ENCODE measurements at regions not wholly inside any gene's neighbourhood (a gene's known extent, or its start where the extent isn't known, plus 50 kb on each side); places are given as distances from the start of the nearest gene placed in this dataset.
A peak's percentile ranks its signal among the peaks of the same experiment; 100 is the strongest.
"Not testable (repeated sequence)": the region's sequence is repeated elsewhere in the genome, so short reads cannot be mapped to it uniquely, and the experiment has no call there.

GRCh38 chrX:27404366-27404765 is 58.8 kb downstream of the PPP4R3C start:
- DNase-seq: no peak
- in situ Hi-C loops (cut with HindIII; ENCODE audit: low pct_ligation_motif_present, low pct_unique_long_range_greater_than_20kb, low sequenced_read_pairs): no loop called here

- in situ Hi-C loops (cut with HindIII; ENCODE audit: low pct_ligation_motif_present, low pct_unique_long_range_greater_than_20kb, low sequenced_read_pairs): no loop called here
- no peak for DNase-seq
These were observed 64.0 kb downstream of the PPP4R3C start for GRCh38 chrX:27399146-27399456.

DNA sequence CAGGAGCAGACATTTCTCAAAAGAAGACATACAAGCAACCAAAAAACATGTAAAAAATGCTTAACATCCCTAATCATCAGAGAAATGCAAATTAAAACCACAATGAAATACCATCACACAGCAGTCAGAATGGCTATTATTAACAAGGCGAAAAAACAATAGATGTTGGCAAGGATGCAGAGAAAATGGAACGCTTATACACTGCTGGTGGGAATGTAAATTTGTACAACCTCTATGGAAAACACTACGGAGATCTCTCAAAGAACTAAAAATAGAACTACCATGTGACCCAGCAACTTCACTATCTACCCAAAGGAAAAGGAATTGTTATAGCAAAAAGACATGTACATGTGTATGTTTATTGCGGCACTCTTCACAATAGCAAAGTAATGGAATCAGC is 71.5 kb downstream of the PPP4R3C start:
- DNase-seq: no peak
- in situ Hi-C loops (cut with HindIII; ENCODE audit: low pct_ligation_motif_present, low pct_unique_long_range_greater_than_20kb, low sequenced_read_pairs): no loop called here

- no peak for DNase-seq
- in situ Hi-C loops (cut with HindIII; ENCODE audit: low pct_ligation_motif_present, low pct_unique_long_range_greater_than_20kb, low sequenced_read_pairs): no loop called here
These were observed 81.7 kb downstream of the PPP4R3C start for GRCh38 chrX:27381419-27381818.

GRCh38 chrX:27380163-27380845 is 82.8 kb downstream of the PPP4R3C start:
- in situ Hi-C loops (cut with HindIII; ENCODE audit: low pct_ligation_motif_present, low pct_unique_long_range_greater_than_20kb, low sequenced_read_pairs): no loop called here
- DNase-seq: no peak

DNA sequence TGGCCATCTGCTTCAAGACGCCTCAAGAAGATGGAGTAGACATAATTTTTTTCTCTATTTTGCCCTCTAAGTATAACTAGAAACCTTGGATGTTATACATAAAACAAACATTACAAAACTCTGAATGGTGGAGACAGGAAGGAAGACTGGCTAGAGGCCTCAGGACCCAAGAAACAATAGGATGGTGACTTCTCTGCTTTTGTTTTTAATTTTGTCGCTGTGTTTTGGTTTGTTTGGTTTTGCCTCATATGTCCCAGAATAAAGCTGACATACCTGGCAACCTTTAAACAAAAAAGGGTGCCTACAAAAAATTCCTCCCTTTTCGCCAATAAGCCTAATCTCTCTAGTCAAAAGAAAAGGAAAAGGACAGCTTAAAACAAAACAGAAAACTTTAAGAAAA is 109.1 kb downstream of the PPP4R3C start:
- in situ Hi-C loops (cut with HindIII; ENCODE audit: low pct_ligation_motif_present, low pct_unique_long_range_greater_than_20kb, low sequenced_read_pairs): no loop called here
- DNase-seq: no peak

GRCh38 chrX:27350476-27350875 is 112.7 kb downstream of the PPP4R3C start:
- no peak for DNase-seq
- in situ Hi-C loops (cut with HindIII; ENCODE audit: low pct_ligation_motif_present, low pct_unique_long_range_greater_than_20kb, low sequenced_read_pairs): no loop called here

- peak; percentile 19 for DNase-seq
- in situ Hi-C loops (cut with HindIII; ENCODE audit: low pct_ligation_motif_present, low pct_unique_long_range_greater_than_20kb, low sequenced_read_pairs): no loop called here
These were observed 126.6 kb downstream of the PPP4R3C start for GRCh38 chrX:27336466-27337091.

GRCh38 chrX:27321632-27322031 is 141.5 kb downstream of the PPP4R3C start:
- in situ Hi-C loops (cut with HindIII; ENCODE audit: low pct_ligation_motif_present, low pct_unique_long_range_greater_than_20kb, low sequenced_read_pairs): no loop called here
- DNase-seq: no peak

DNA sequence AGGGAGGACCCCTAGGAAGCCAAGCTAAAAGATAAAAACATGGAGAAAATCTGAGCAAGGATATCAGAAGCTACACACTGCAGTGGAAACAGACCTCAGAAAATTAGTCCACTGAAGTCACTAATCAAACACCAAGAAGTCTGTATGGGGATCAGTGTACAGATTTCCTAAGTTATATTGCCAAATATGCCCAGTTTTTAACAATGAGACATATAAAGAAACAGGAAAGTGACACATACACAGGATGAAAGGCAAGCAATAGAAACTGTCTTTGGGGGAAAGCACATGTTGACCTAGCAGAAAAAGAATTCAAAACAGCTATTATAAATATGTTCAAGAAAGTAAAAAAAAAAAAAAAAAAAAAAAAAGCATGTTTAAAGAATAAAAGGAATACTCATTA is 153.7 kb downstream of the PPP4R3C start:
- no peak for DNase-seq
- in situ Hi-C loops (cut with HindIII; ENCODE audit: low pct_ligation_motif_present, low pct_unique_long_range_greater_than_20kb, low sequenced_read_pairs): no loop called here

GRCh38 chrX:27307546-27307945 is 155.6 kb downstream of the PPP4R3C start:
- no peak for DNase-seq
- in situ Hi-C loops (cut with HindIII; ENCODE audit: low pct_ligation_motif_present, low pct_unique_long_range_greater_than_20kb, low sequenced_read_pairs): no loop called here

DNA sequence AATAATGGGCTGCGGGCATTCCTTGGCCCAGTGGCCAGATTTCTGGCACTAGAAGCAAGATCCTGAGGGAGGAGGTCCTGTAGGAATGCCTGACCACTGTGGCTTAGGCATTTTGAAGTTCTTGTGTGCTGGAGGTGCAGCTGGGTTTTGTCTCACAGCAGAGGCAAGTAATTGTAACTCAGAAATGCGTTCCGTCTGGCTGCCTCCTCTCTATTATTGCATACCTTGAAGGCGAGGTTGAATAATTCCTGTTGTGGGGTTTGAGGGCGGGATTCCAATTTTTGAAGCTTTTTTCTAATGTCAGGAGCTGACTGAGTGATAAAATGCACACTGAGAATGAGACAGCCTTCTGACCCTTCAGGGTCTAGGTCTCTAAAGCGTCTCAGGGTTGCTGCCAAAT is 170.6 kb downstream of the PPP4R3C start:
- in situ Hi-C loops (cut with HindIII; ENCODE audit: low pct_ligation_motif_present, low pct_unique_long_range_greater_than_20kb, low sequenced_read_pairs); DNase-seq: not testable (repeated sequence)

DNA sequence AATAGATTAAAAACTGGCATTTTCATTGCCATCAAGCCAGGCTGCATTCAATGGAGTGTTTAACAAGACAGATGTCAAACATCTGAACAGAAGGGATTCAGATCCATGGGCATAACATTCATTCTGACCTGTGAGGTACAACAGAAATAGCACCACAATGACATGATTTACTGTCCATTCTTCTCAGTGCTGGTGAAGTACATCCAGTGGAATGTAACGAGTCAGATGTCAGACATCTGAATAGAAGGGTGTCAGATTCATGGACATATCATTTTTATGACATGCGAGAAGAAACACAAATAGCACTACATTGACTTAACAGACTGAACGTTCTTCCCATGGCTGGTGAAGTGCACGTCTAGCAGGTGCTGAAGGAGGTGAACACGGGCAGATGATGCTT is 186.4 kb downstream of the PPP4R3C start:
- no peak for DNase-seq
- in situ Hi-C loops (cut with HindIII; ENCODE audit: low pct_ligation_motif_present, low pct_unique_long_range_greater_than_20kb, low sequenced_read_pairs): no loop called here

GRCh38 chrX:27254656-27255055 is 208.5 kb downstream of the PPP4R3C start:
- in situ Hi-C loops (cut with HindIII; ENCODE audit: low pct_ligation_motif_present, low pct_unique_long_range_greater_than_20kb, low sequenced_read_pairs): no loop called here
- DNase-seq: no peak

- DNase-seq: no peak
- in situ Hi-C loops (cut with HindIII; ENCODE audit: low pct_ligation_motif_present, low pct_unique_long_range_greater_than_20kb, low sequenced_read_pairs): no loop called here
These were observed 211.8 kb downstream of the PPP4R3C start for GRCh38 chrX:27251369-27251768.

DNA sequence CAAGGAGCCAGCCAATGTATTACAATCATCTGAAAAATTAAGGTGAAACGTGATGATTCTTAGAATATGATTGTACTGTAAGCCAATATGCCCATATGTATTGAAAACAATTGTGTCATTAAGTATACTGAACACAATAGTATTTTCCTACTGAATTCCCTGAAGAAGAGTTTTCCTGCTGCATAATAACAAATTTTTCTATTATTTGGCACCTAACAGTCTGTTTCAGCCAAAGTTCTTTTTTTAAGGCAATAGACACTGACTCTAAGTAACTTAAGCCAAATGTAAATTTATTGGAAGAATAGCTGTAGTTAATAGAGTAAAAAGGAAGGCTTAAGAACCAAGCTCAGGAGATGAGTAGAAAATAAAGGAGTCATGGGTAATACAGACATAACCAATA is 220.6 kb downstream of the PPP4R3C start:
- in situ Hi-C loops (cut with HindIII; ENCODE audit: low pct_ligation_motif_present, low pct_unique_long_range_greater_than_20kb, low sequenced_read_pairs): no loop called here
- no peak for DNase-seq

DNA sequence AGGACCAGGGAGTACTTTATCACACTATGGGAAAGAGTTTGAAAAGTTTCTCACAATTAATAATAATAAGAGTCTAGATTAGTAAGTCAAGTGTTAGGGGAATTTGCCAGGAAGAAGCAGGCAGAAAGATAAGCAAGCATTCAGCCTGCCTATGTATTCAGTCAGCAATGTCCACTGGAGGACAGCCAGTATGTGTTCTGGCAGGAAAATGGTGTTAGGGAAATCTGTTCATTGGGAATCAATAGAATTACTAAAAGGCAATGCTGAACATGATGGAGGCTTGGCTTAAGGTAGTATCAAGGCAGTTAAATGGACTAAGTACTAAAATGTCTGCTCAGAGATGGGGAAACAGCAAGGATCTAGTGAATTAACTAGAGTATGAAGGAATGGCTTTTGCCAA is 221.2 kb downstream of the PPP4R3C start:
- in situ Hi-C loops (cut with HindIII; ENCODE audit: low pct_ligation_motif_present, low pct_unique_long_range_greater_than_20kb, low sequenced_read_pairs): no loop called here

GRCh38 chrX:27240042-27240441 is 223.1 kb downstream of the PPP4R3C start:
- in situ Hi-C loops (cut with HindIII; ENCODE audit: low pct_ligation_motif_present, low pct_unique_long_range_greater_than_20kb, low sequenced_read_pairs); DNase-seq: not testable (repeated sequence)

More for the DNA sequence above, 221.2 kb downstream of the PPP4R3C start:
- DNase-seq: no peak

GRCh38 chrX:27236681-27237080 is 226.5 kb downstream of the PPP4R3C start:
- no peak for DNase-seq
- in situ Hi-C loops (cut with HindIII; ENCODE audit: low pct_ligation_motif_present, low pct_unique_long_range_greater_than_20kb, low sequenced_read_pairs): no loop called here

- no peak for DNase-seq
- in situ Hi-C loops (cut with HindIII; ENCODE audit: low pct_ligation_motif_present, low pct_unique_long_range_greater_than_20kb, low sequenced_read_pairs): no loop called here
These were observed 233.4 kb downstream of the PPP4R3C start for GRCh38 chrX:27229721-27230120.
